GM12878 (cell line): ENCODE measurements at regions not wholly inside any gene's neighbourhood (a gene's known extent, or its start where the extent isn't known, plus 50 kb on each side); places are given as distances from the start of the nearest gene placed in this dataset.

Source experiments
- CEBPB ChIP-seq, 2 experiments: fragments of 150-350 bp in 1 of 2; IDR thresholded peaks; 2 replicates each; pipeline ENCODE4 v1.6.1; 2012 to 2014; ENCODE audit warnings: low read depth in 2 of 2, low read length in 2 of 2, borderline replicate concordance in 1 of 2, inconsistent platforms in 1 of 2
- CHD2 ChIP-seq: IDR thresholded peaks from 2 replicates; pipeline ENCODE4 v1.6.1; 2011; ENCODE audit warnings: low read depth, low read length, improper control_type of control experiment, borderline replicate concordance
- JUNB ChIP-seq: IDR thresholded peaks from 2 replicates; pipeline ENCODE4 v1.6.1; 2016; ENCODE audit warnings: antibody characterized with exemption, mild to moderate bottlenecking
- MYC ChIP-seq: IDR thresholded peaks from 2 replicates; pipeline ENCODE4 v1.6.1; 2011; ENCODE audit warnings: mild to moderate bottlenecking, low read length, moderate library complexity, inconsistent platforms; ENCODE audit not compliant: insufficient read depth, insufficient replicate concordance, insufficient read length, severe bottlenecking
- POLR2A ChIP-seq: IDR thresholded peaks from 2 replicates; pipeline ENCODE4 v1.6.1; 2011; ENCODE audit warnings: low read depth, mild to moderate bottlenecking, low read length
- POLR2AphosphoS5 ChIP-seq: IDR thresholded peaks from 2 replicates; pipeline ENCODE4 v1.6.1; 2011; ENCODE audit warnings: mild to moderate bottlenecking, low read length, inconsistent platforms
- RAD51 ChIP-seq: fragments of 450-650 bp; IDR thresholded peaks from 2 replicates; pipeline ENCODE4 v1.6.1; 2016; ENCODE audit warnings: moderate library complexity, mild to moderate bottlenecking, inconsistent platforms
- SREBF2 ChIP-seq: IDR thresholded peaks from 2 replicates; pipeline ENCODE4 v1.6.1; 2012; ENCODE audit warnings: mild to moderate bottlenecking, low read length
- SRF ChIP-seq, 2 experiments: IDR thresholded peaks; 2 replicates each; pipeline ENCODE4 v1.6.1; 2011; ENCODE audit warnings: low read depth in 2 of 2, low read length in 2 of 2, mild to moderate bottlenecking in 1 of 2, moderate library complexity in 1 of 2
- TF ChIP-seq, protein P1 (sequence below), 3 experiments: IDR thresholded peaks in 2 of 3; conservative IDR thresholded peaks in 1 of 3; 2 replicates each; pipeline ENCODE4 v1.5.1; 2011; ENCODE audit warnings: low read depth in 3 of 3, low read length in 3 of 3, mild to moderate bottlenecking in 3 of 3, control low read depth in 2 of 3, moderate library complexity in 2 of 3, inconsistent platforms in 1 of 3, mixed read lengths in 1 of 3; ENCODE audit not compliant: control insufficient read depth in 2 of 3, insufficient read depth in 1 of 3; ENCODE audit errors: extremely low read depth in 1 of 3
- TF ChIP-seq, protein P2 (sequence below): IDR thresholded peaks from 2 replicates; pipeline ENCODE4 v1.6.1; 2011; ENCODE audit warnings: borderline replicate concordance, low read depth, mild to moderate bottlenecking, moderate library complexity, mixed read lengths, low read length; ENCODE audit not compliant: insufficient read depth; ENCODE audit errors: extremely low read length

DNA sequence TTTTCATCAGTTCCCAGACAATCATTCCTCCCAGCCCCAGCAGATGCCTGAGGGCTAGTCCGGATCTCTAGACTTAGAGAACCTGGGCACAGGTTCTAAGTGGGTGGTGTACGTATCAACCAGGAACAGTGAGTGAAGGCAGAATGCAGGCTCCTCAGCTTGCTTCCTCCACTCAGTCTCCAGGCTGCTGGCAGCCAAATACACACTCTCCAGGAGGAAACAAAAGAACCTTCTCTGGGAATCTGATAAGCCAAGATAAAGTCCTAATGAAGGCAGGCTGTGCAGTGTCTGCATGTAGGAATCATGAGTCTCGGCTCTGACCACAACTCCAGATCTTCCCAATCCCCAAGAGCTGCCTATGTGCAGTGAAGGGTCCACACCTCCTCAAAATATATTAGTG, 245.7 kb downstream of the SP3 start:
- TF ChIP-seq, protein P1, sequence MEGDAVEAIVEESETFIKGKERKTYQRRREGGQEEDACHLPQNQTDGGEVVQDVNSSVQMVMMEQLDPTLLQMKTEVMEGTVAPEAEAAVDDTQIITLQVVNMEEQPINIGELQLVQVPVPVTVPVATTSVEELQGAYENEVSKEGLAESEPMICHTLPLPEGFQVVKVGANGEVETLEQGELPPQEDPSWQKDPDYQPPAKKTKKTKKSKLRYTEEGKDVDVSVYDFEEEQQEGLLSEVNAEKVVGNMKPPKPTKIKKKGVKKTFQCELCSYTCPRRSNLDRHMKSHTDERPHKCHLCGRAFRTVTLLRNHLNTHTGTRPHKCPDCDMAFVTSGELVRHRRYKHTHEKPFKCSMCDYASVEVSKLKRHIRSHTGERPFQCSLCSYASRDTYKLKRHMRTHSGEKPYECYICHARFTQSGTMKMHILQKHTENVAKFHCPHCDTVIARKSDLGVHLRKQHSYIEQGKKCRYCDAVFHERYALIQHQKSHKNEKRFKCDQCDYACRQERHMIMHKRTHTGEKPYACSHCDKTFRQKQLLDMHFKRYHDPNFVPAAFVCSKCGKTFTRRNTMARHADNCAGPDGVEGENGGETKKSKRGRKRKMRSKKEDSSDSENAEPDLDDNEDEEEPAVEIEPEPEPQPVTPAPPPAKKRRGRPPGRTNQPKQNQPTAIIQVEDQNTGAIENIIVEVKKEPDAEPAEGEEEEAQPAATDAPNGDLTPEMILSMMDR (IDR thresholded peaks at IDR 0.05 in 2 of 3, conservative IDR thresholded peaks at IDR 0.05 in 1 of 3; ENCODE audit: control insufficient read depth in 2 of 3, extremely low read depth in 1 of 3, insufficient read depth in 1 of 3, low read depth in 3 of 3, low read length in 3 of 3): no peak
- TF ChIP-seq MYC: no peak
- TF ChIP-seq POLR2A: no peak
- TF ChIP-seq RAD51: no peak
- no peak for TF ChIP-seq CHD2
- TF ChIP-seq JUNB: no peak
- TF ChIP-seq, protein P2, sequence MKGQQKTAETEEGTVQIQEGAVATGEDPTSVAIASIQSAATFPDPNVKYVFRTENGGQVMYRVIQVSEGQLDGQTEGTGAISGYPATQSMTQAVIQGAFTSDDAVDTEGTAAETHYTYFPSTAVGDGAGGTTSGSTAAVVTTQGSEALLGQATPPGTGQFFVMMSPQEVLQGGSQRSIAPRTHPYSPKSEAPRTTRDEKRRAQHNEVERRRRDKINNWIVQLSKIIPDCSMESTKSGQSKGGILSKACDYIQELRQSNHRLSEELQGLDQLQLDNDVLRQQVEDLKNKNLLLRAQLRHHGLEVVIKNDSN: no peak
- TF ChIP-seq POLR2AphosphoS5: no peak
- TF ChIP-seq SRF (IDR thresholded peaks at IDR 0.05; ENCODE audit: low read depth in 2 of 2, low read length in 2 of 2): no peak
- TF ChIP-seq CEBPB (IDR thresholded peaks at IDR 0.05; ENCODE audit: borderline replicate concordance in 1 of 2, low read depth in 2 of 2, low read length in 2 of 2): no peak
- no peak for TF ChIP-seq SREBF2
